Erythroblast (primary cell): ENCODE measurements at regions not wholly inside any gene's neighbourhood (a gene's known extent, or its start where the extent isn't known, plus 50 kb on each side); places are given as distances from the start of the nearest gene placed in this dataset.

ENCODE experiments used
- GATA1 ChIP-seq: IDR thresholded peaks from 2 replicates; pipeline ENCODE4 v1.6.1; 2011; ENCODE audit warnings: low read depth, mild to moderate bottlenecking, control low read depth, low read length, moderate library complexity
- POLR2A ChIP-seq: IDR thresholded peaks from 2 replicates; pipeline ENCODE4 v1.6.1; 2011; ENCODE audit warnings: mild to moderate bottlenecking, low read length

GRCh38 chr17:77571155-77571981, 387.1 kb upstream of the TNRC6C start:
- TF ChIP-seq POLR2A (peak; percentile 61), GATA1 (peak; percentile 89)
